ENCODE measurements at regions not wholly inside any gene's neighbourhood (a gene's known extent, or its start where the extent isn't known, plus 50 kb on each side); places are given as distances from the start of the nearest gene placed in this dataset.

- peak; percentile 90 for TF ChIP-seq HMGXB4 (CRISPR knock-in tag; IDR thresholded peaks at IDR 0.05)
- no peak for TF ChIP-seq SMAD3 (CRISPR knock-in tag; IDR thresholded peaks at IDR 0.05; ENCODE audit: borderline replicate concordance)
- TF ChIP-seq ZNF423 (CRISPR knock-in tag; IDR thresholded peaks at IDR 0.05), result no peak
- no peak for TF ChIP-seq MYBL2 (CRISPR knock-in tag; IDR thresholded peaks at IDR 0.05)
- TF ChIP-seq NFATC4 (CRISPR knock-in tag; IDR thresholded peaks at IDR 0.05), result no peak
- no peak for TF ChIP-seq GABPB1 (CRISPR knock-in tag; IDR thresholded peaks at IDR 0.05)
- TF ChIP-seq HMGA2 (CRISPR knock-in tag; IDR thresholded peaks at IDR 0.05), result no peak
- no peak for TF ChIP-seq PRRX2 (CRISPR knock-in tag; IDR thresholded peaks at IDR 0.05)
- TF ChIP-seq TEAD4 (CRISPR knock-in tag; IDR thresholded peaks at IDR 0.05), result no peak
- no peak for TF ChIP-seq ZNF396 (CRISPR knock-in tag; IDR thresholded peaks at IDR 0.05; ENCODE audit: borderline replicate concordance)
- no peak for TF ChIP-seq ZNF416 (CRISPR knock-in tag; IDR thresholded peaks at IDR 0.05)
- no peak for TF ChIP-seq TCF7 (CRISPR knock-in tag; IDR thresholded peaks at IDR 0.05; ENCODE audit: low read depth)
- TF ChIP-seq EMX1 (CRISPR knock-in tag; IDR thresholded peaks at IDR 0.05), result no peak
- TF ChIP-seq ZBTB43 (CRISPR knock-in tag; IDR thresholded peaks at IDR 0.05), result no peak
- no peak for TF ChIP-seq PREB (CRISPR knock-in tag; IDR thresholded peaks at IDR 0.05; ENCODE audit: borderline replicate concordance)
- no peak for TF ChIP-seq ATF6 (CRISPR knock-in tag; IDR thresholded peaks at IDR 0.05)
- no peak for TF ChIP-seq CTCF (IDR thresholded peaks at IDR 0.05)
- no peak for TF ChIP-seq MXD4 (CRISPR knock-in tag; IDR thresholded peaks at IDR 0.05; ENCODE audit: borderline replicate concordance)
- TF ChIP-seq RELA (CRISPR knock-in tag; IDR thresholded peaks at IDR 0.05; ENCODE audit: borderline replicate concordance), result no peak
- TF ChIP-seq CDX4 (CRISPR knock-in tag; IDR thresholded peaks at IDR 0.05; ENCODE audit: borderline replicate concordance), result no peak
- 0 out of 2 replicates have a peak, but pooled peaks have one; percentile 59 for TF ChIP-seq FOXP1 (CRISPR knock-in tag; IDR thresholded peaks at IDR 0.05; ENCODE audit: borderline replicate concordance)
- no peak for TF ChIP-seq MLX (CRISPR knock-in tag; IDR thresholded peaks at IDR 0.05)
- TF ChIP-seq MAX (CRISPR knock-in tag; IDR thresholded peaks at IDR 0.05), result peak; percentile 50; the same call in 1 of the 2 replicates
These were observed 84.7 kb upstream of the WNT7B start (continued) for GRCh38 chr22:46061501-46062231.
